Stimulated activated CD4-positive, alpha-beta T cell treated with anti-CD3 and anti-CD28 coated beads, TNF-alpha, amount 100 ng/mL, for 48 hours (primary cell): ENCODE measurements at regions not wholly inside any gene's neighbourhood (a gene's known extent, or its start where the extent isn't known, plus 50 kb on each side); places are given as distances from the start of the nearest gene placed in this dataset.
"Not testable (repeated sequence)": the region's sequence is repeated elsewhere in the genome, so short reads cannot be mapped to it uniquely, and the experiment has no call there.

Experiments used
- DNase-seq, 3 donors: peaks; one replicate each; pipeline ENCODE4 v3.0.0-alpha.2; 2020; ENCODE audit warnings: low read depth in 3 of 3

DNA sequence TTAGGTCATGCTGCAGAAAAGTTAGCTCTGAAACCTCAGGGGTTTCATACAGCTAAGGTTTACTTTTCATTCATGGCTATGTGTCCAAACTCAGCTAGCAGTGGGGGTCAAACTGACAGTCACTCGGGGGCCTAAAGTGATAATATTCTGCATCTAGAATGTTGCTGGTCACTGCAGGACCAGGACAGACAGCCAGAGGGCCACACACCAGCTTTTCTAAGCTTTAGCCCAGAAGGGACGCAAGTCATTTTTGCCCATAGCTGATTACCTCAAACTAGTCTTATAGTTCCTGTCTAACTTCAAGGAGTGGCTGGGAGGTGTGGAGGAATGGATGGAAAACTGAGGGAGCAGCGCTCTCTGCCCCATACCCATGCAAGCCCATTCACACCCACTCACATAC is 163.0 kb upstream of the NLRP1 start:
- no peak for DNase-seq

DNA sequence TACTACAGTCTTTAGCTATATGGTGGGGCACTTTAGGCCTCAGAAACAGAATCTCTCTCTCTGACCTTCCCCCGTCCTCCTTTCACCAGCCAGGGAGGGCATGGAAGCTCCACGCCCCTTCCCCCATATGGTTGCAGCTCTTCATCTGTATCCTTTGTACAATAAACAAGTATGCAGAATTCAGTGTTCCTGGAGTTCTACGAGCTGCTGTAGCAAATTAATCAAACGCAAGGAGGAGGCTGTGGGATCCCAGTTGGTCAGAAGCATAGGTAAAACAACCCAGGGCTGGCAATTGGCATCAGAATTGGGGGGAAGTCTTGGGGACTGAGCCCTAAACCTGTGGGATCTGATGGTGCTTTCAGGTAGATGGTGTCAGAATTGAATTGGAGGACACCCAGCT is 163.7 kb upstream of the NLRP1 start:
- no peak for DNase-seq

DNA sequence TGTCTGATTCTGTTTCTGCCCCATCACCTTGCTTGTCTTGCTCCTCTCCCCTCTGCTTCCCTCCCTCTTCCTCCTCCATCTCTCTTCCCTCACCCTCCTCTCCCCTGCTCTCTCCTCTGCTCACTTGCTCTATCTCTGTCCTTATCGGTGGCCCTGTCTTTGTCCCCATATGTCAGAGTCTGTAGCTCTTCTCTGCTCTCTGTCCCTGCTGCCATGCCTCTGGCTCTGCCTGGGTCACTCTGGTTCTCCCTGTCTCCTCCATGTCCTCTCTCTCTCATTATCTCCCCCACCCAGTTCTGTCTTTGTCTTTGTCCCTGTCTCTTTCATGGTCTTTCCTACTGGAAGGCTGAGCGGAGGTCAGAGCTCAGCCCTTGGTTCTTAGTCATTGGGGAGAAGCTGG is 169.1 kb upstream of the NLRP1 start:
- no peak for DNase-seq

DNA sequence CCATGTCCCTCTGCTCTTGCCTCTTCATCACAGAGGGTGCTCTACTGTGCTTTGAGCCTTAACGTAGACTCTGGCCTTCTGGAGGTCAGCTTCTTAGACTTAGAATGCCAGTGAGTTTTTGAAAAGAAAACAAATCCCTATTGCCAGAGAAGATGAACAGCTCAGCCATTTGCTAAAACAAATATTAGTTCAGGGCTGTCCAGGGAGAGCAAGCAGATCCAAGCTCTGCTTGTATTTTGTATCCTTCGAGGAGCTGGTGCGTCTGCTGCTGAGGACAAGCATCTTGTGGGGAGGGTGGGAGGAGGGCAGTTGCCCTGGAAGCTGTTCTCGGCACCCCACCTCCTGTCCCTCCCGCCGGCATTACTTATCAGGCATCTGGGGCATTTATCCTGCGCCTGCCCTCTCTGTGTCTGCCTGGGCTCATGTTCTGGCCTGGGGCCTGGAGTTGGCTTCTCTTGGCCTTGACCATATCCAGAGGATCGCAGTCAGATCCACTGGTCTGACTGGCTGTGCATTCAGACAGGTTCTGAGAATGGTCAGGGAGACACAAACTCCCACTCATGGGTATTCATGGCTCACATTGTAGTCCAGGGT is 173.1 kb upstream of the NLRP1 start:
- no peak for DNase-seq

DNA sequence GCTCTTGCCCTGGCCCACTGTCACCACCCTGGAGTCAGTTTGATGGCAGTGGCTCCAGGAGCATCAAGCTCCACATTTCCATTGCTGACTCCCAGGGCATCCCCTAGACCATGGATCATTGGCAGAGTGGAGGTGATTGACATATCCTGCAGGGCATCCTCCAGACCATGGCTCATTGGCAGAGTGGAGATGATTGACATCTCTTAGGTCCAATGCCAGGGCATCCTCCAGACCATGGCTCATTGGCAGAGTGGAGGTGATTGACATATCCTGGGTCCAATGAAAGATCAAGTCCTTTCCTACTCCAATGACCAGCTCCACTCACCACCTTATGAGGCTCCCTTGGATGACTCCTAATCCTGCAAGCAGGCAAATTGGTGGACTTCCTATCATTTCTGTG is 174.3 kb upstream of the NLRP1 start:
- no peak for DNase-seq

DNA sequence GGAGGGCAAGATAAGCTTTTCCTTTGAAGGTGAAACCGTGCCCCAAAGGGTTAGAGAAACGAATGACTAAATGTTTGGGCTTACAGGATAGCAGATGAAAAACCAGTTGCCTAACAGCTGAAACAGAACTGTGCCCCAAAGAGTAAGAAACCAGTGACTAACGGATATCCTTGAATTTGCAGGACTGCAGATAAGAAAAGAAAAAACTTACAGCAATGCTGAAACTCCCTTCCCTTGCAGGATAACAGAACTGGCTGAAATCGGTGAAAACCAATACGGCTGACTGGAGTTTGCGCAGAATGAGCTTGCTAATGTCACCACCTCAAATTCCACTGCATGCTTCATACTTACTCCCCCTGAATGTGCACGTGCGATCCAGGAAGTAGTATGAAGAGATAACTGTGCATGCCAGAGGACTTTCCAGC is 175.2 kb upstream of the NLRP1 start:
- no peak for DNase-seq

DNA sequence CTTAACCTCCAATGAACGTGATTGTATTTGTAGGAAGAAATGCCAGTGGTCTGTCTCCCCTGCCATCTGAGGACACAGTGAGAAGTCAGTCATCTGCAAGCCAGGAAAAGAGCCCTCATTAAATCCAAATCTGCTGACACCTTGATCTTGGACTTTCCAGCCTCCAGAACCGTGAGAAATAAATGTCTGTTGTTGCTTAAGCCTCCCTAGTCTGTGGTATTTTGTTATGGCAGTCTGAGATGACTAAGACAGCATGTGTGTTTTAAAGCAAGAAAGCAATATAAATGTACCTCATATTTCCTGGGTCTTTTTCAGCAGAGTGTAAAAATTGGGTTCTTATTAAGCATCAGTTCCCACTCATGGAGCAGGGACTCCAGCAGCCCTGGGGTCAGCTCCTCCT is 177.9 kb upstream of the NLRP1 start:
- no peak for DNase-seq

DNA sequence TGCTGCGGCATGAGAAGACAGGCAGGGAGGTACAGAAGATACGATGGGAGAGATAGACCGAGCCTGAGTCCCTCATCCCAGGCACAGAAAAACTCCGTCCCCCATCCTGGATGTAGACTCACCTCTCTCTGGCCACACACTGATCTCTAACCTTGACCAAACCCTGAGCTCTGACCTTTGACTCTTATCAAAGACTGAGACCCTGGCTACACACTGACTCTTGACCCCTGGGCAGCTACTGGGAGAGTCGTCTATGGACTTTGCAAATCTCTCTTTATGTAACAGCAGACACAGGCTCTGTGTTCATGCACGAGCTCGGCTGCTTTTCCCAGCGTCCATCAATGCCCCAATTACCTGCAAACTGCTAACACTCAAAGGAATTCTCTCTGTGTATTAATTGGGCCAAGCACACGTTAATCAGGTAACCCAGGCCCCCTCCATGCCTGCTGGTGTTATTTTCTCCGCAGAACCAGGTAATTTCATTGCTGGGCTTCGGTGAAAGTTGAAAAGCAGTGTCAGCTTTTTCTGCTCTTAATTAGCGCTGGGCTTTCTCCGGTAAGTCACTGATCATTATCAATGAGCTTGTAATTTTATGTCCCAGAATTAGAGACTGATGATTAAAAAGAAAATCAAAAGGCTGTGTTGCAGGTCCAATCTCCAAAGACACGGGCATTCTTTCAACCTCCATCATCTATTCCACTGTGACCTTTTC is 179.4 kb upstream of the NLRP1 start:
- DNase-seq: no peak

DNA sequence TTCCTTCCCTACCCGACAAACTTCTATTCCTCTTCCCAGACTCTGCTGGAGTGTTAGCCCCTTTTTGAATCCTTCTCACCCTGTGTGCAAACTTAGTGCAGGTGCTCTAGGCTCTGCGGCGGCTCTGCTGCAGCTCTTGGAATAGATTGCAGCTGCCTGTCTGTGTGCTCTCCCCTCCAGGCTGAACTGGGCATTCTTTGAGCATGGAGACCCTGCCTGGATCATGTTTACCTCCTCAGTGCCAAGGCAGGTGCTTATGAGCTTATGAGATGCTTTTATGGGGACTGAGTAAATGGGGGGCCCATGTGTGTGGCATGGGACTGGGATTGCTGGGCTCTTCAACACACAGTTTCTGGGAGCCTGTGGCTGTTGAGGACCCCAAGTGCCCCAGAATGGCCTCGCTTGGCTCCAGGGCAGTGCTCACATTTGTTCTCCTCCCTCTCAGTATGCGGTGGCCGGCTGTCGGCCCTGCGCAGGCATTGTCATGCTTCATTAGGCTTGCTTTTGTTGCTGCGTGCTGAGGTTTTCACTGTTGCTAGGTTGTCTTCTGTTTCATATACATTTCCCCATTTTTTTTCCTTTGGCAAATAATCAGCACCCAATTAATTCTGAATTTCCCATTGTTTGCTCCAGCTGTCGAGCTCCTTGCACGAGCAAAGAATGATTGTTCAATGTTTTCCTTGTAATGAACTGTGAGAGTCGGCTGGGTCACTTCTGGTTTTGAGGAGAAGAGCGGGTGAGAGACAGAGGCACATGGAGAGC is 185.5 kb upstream of the NLRP1 start:
- DNase-seq: no peak

DNA sequence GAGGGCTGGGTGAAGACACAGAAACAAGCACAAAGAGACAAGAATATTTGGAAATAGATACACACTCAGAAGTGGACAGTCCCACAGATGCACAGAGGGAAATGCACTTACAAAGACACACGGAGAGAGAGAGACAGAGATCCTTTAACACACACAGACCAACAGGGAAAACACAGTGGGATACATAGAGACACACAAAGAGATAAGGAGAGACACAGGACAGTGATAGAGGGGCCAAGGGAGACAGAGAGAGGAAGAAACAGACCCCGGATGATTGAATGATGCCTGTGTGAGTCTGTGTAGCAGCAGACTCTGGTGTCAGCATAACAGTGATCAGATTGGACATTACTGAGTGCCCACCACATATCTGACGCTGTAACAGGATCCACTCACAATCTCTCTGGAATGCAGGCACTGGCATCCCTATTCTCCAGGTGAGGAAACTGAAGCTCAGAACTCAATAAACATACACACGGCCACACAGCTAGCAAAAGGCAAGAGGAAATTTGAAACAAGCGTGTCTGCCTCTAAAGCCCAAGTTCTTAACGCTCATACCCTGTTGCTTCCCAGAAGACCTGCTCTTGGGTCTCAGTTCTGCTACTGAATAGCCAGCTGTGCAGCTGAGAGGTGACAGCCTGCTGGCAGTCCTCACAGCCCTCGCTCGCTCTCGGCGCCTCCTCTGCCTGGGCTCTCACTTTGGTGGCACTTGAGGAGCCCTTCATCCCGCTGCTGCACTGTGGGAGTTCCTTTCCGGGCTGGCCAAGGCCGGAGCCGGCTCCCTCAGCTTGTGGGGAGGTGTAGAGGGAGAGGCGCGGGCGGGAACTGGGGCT is 186.3 kb upstream of the NLRP1 start:
- DNase-seq: no peak

DNA sequence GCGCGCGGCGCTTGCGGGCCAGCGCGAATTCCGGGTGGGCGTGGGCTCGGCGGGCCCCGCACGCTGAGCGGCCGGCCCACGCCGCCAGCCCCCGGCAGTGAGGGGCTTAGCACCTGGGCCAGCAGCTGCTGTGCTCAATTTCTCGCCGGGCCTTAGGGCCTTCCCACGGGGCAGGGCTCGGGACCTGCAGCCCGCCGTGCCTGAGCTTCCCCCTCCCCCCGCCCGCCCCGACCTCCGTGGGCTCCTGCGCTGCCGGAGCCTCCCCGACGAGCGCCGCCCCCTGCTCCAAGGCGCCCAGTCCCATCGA is 186.9 kb upstream of the NLRP1 start:
- DNase-seq: not testable (repeated sequence)

DNA sequence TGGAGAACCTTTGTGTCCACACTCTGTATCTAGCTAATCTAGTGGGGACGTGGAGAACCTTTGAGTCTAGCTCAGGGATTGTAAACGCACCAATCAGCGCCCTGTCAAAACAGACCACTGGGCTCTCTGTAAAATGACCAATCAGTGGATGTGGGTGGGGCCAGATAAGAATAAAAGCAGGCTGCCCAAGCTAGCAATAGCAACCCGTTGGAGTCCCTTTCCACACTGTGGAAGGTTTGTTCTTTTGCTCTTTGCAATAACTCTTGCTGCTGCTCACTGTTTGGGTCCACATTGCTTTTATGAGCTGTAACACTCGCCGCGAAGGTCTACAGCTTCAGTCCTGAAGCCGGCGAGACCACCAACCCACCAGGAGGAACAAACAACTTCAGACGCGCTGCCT is 187.7 kb upstream of the NLRP1 start:
- DNase-seq: not testable (repeated sequence)

DNA sequence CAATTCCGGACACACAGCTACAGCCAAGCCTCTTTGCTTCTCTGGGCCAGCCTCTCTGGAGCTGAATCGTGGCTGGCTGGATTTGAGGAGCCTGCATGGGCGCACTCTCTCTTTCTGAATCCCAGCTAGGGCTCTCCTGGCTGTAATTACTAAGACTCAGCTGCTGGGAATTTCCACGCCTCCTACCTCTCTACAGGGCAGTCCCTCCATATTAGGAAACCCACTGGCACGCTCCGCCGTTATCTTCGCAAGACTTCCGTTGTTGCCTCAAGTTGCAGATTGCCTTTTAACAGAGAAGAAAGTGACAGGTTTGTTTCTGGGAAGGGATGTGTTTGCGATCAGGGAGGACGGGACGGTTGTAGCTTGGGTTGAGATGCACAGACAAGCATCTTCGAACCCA is 188.4 kb upstream of the NLRP1 start:
- no peak for DNase-seq

DNA sequence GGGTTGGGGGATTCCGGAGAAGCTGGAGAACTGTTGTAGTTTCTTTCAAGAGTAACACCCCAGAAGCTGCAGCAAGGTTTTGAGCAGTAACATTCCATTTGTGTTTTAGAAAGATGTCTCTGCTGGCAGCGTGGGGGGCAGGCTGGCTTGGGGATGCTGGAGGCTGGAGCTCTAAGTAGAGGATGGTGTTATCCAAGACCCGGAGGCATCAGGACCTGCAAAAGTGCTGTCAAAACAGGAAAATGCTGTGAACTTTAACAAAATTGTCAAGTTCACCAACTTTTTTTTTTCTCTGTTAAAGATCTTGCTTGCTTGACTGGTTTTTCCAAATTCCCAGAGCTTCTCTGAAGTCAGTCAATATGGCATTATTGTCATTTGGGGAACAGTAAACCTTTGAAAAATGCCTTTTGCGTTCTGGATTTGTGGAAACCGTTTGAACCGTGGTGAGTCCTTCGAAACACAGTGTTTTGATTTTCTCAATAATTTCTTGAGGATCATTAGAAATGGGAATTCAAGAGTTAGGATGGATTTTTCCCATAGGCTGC is 189.6 kb upstream of the NLRP1 start:
- DNase-seq: no peak

DNA sequence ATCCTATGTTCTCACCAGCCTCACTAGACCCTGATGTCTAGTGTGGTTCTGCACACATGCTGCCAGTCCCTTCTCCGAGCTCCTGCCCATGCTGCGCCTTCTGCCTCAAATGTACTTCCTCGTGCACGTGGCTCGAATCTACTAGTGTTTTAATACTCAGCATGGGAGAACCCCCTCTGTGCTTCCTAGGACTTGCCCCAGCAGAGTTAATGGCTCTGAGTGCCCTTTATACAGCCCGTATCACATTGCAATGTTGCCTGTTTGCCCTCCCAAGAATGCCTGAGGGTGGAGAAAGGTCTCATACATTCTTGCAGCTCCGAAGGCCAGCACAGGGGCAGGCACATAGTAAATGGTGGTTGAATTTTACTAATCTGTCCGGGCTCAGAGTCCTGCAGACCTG is 190.8 kb upstream of the NLRP1 start:
- DNase-seq: no peak

DNA sequence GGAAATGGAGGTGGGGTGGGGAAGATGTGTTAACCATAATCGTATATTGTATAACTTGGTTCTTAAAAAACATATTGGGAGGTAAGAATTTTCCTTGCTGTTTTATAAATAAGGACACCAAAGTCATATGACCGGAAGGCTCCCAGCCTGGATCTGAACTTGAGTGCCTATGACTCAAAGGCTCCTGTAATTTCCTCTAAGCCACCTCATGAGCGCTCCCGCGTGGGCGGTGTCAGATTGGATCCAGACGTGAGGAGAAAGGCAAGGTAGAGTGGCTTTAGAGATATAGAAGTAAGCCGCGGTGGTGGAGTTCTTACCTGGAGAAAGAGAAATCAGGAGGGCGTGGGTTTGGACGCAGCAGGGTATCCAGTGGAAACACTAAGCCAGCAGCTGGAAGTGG is 196.2 kb upstream of the NLRP1 start:
- no peak for DNase-seq

DNA sequence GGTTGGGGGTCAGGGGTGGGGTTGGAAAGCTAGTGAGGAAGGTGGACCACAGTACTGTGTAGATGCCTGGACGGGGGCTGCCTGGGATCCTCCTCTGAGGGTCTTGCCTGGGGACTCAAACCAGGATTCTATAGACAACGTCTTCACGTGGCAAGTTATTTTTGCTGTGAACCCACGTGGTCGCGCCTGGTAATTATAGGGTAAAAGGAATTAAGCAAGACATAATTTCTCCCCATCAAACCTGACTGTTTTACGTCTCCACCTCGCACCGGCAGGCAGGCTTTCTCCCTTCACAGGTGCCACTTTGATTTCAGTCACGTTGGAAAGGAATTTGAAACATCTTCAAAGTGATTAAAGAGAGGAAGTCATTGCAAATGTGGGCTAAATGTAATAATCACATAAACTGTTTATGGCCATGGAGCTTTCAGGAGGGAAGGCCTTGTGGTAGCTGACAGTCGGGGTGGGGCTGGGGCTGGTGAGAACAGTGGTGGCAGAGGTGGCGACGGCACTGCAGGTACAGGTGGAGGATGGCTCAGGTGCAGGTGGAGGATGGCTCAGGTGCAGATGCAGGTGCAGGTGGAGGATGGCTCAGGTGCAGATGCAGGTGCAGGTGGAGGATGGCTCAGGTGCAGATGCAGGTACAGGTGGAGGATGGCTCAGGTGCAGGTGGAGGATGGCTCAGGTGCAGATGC is 197.1 kb upstream of the NLRP1 start:
- DNase-seq: no peak

DNA sequence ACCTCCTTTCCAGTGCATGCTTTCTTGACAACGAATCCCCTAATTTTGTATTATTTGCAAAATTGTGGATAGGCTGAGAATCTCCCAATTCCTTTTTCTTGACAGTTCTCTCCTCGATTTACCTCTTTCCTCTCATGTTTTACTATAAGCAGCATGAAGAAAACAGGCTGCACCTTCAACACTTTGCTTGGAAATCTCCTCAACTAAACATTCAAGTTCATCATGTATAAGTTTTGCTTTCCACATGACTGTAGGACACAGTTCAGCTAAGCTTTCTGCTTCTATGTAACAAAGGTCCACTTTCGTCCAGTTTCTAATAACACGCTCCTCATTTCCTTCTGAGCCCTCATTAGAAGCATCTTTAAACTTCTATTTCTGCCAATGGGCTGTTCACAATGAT is 199.0 kb upstream of the NLRP1 start:
- no peak for DNase-seq

DNA sequence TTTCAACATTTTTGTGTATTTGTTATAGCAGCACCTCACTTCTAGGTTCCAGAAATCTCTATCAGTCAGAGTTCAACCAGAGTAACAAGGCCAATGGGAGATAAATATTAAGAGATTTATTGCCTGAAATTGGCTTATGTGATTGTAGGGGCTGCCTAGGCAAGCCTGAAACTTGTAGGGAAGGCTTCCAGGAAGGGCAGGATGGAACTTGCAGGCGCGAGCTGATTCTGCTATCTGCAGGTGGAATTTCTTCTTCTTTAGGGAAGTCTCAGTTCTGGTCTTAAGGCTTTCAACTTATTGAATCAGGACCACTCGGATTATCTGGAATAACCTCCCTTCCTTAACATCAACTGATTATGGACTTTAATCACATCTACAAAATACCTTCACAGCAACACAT is 199.5 kb upstream of the NLRP1 start:
- no peak for DNase-seq

DNA sequence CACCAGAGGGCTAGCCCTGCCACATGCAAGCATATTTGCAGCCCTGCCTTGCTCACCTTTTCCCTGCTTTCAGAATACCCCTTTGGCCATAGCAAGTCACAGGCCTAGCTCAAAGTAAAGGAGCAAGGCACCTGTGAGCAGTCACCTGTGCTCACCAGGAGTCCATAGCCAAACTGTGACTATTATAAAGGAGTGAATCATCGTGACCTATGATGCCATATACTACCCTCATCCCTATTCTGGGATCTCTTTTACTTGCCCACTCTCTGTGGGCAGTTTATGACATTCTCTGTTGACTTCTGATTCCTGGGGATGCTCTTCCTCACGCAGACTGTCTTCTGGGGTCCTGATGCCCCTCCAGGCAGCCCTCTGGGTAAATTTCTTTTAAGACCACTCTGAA is 200.5 kb upstream of the NLRP1 start:
- no peak for DNase-seq

DNA sequence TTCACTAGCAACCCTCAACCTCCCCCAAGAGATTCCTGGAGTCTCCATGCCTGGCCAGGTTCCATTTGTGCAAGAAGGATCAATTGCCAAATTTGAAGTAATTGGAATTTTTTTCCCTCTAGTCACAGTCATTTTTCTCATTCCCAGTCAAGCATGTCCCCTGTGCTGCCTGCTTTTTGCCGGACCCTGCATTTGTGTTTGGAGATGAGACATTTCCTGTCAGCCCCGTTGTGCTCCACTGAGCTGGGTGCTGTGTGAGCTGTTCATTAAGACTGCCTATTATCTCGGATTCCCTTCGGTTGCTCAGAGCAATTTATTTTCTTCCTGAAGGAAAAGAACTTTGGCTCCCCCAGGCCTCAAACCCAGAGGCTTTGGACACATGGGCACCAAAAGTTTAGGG is 201.0 kb upstream of the NLRP1 start:
- no peak for DNase-seq
